Activated CD8-positive, alpha-beta T cell treated with anti-CD3 and anti-CD28 coated beads, Interleukin-2, amount 10 ng/mL, durations not matched to agents 7 days and 5 days (primary cell): ENCODE measurements at regions not wholly inside any gene's neighbourhood (a gene's known extent, or its start where the extent isn't known, plus 50 kb on each side); places are given as distances from the start of the nearest gene placed in this dataset.

Experiments
- ATAC-seq: fragments of 150-1000 bp; cut with Tn5 transposase; one replicate; pipeline ENCODE4 v1.10.0; 2021; ENCODE audit warnings: moderate library complexity
- CTCF ChIA-PET: fragments of 350-600 bp; sonication (Branson Sonifier 250); formaldehyde crosslinking; loops from one replicate; lab custom pipeline; 2021; ENCODE audit warnings: antibody characterized with exemption; lab: Charles Lee
- POLR2A ChIA-PET: fragments of 350-600 bp; sonication (Branson Sonifier 250); formaldehyde crosslinking; loops from one replicate; lab custom pipeline; 2021; ENCODE audit warnings: antibody characterized with exemption; lab: Charles Lee
- DNase-seq: peaks from one replicate; pipeline ENCODE4 v3.0.0-alpha.2; 2020
- H3K27ac Mint-ChIP-seq: one replicate; pipeline ENCODE4 v1.8.0; 2021; ENCODE audit warnings: mild to moderate bottlenecking, mixed read lengths
- H3K27me3 Mint-ChIP-seq: one replicate; pipeline ENCODE4 v1.8.0; 2021; ENCODE audit warnings: low read depth, mixed read lengths
- H3K36me3 Mint-ChIP-seq: one replicate; pipeline ENCODE4 v1.8.0; 2021; ENCODE audit warnings: low read depth, mixed read lengths
- H3K4me1 Mint-ChIP-seq: one replicate; pipeline ENCODE4 v1.8.0; 2021; ENCODE audit warnings: low read depth, mixed read lengths
- H3K4me3 Mint-ChIP-seq: one replicate; pipeline ENCODE4 v1.8.0; 2021; ENCODE audit warnings: mild to moderate bottlenecking, mixed read lengths
- H3K9me3 Mint-ChIP-seq: one replicate; pipeline ENCODE4 v1.8.0; 2022; ENCODE audit warnings: mixed read lengths; ENCODE audit not compliant: insufficient read depth

DNA sequence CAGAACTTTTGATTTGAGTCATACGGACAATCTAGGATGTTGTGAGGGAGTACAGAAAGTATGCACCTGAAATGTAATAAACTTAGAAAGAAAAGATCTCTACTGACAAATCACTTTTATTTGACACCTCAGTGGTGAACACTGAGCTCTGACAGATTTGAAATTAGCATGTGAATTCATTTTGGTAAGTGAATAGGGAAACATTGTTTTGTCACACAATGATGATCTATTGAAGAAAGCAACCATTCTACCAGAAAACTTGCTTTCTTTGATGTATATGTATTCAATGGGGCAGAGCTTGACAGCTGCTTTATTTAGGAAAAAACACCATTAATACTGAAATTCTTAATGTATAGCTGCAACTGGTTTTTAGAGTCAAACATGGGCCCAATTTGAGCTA, 500.5 kb downstream of the CCDC85A start:
- Mint-ChIP-seq H3K36me3 (no peaks in the 10 kb centered on the region), H3K27me3 (no peaks in the 10 kb centered on the region), H3K4me3 (no peak overlapping the region), H3K27ac (no peak overlapping the region), H3K9me3 (no peaks in the 10 kb centered on the region), H3K4me1 (no peaks in the 10 kb centered on the region)
- ChIA-PET CTCF (no interaction called here), POLR2A (no interaction called here)
- DNase-seq: no peak
- no peak for ATAC-seq

DNA sequence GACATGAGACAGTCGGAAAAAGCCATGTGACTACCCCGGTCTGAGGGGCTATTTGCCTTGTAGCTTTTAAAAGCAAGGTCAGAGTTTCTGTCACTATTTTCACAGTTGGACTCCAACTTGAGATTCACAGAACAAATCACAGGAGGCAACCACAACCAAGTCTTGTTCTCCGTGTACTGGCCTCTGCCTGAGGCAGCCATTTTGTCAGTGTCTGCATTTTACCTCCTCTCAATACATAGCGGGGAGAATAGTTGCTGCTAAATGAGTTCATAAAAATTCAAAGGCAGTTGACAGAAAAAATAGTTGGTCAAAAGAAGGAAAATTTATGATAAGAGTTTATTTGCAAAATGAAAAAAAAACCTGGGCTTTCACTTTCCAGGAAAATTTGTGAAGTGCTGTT, 501.4 kb downstream of the CCDC85A start:
- ATAC-seq: no peak
- Mint-ChIP-seq H3K36me3 (no peaks in the 10 kb centered on the region), H3K27me3 (no peaks in the 10 kb centered on the region), H3K9me3 (no peaks in the 10 kb centered on the region), H3K4me3 (no peak overlapping the region), H3K27ac (no peak overlapping the region), H3K4me1 (no peaks in the 10 kb centered on the region)
- ChIA-PET POLR2A (no interaction called here), CTCF (no interaction called here)
- no peak for DNase-seq

DNA sequence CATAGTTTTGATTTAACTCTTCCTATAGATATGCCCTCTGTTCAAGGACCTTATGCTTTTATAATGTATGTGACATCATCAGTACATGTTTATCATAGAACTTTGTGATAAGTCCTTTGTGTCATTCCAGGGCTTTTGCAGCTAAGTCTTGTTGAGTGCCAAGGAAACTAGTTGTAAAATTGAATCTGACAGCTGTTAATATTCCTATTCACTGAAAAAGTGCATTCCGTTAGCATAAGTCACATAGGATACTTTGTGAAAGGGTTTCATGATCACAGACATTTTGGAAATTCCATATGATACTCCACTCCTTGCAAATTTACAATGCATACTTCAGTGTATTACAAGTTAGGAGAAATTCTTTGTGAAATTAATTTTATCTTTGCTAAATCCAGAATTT, 503.4 kb downstream of the CCDC85A start:
- no peak for ATAC-seq
- CTCF ChIA-PET: no interaction called here
- H3K27ac Mint-ChIP-seq: no peak overlapping the region

DNA sequence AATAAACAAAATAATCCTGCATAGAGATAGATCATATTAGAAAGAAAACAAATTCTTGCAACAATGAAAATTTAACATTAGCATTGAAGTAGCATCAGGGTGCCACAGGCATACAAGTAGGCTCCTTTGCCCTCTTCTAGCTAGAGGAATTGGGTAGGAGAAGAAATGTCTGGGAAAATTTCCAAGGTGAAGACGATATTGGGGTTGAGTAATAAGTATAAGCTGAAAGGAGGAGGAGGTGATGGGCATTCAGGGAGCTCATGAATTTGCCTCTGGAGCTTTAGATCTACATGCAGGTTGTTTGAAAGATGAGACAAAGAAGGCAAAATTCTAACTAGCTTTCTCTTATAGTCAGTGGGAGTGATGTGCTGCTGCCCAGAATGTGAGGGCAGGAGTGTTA, 504.9 kb downstream of the CCDC85A start:
- POLR2A ChIA-PET: no interaction called here
- Mint-ChIP-seq H3K4me3 (no peak overlapping the region), H3K4me1 (no peaks in the 10 kb centered on the region), H3K27me3 (no peaks in the 10 kb centered on the region), H3K9me3 (no peaks in the 10 kb centered on the region), H3K27ac (no peak overlapping the region), H3K36me3 (no peaks in the 10 kb centered on the region)
- DNase-seq (no peak), ATAC-seq (no peak)
- CTCF ChIA-PET: interaction anchor here (0.6 kb wide), 1 partner anchor 911 kb away, joined by 3 read pairs; no protein-coding TSS in a partner anchor

More for the DNA sequence above, 503.4 kb downstream of the CCDC85A start:
- no peaks in the 10 kb centered on the region for H3K27me3 Mint-ChIP-seq
- no peaks in the 10 kb centered on the region for H3K36me3 Mint-ChIP-seq
- H3K9me3 Mint-ChIP-seq: no peaks in the 10 kb centered on the region
- no peaks in the 10 kb centered on the region for H3K4me1 Mint-ChIP-seq
- no peak for DNase-seq
- POLR2A ChIA-PET: no interaction called here
- no peak overlapping the region for H3K4me3 Mint-ChIP-seq

DNA sequence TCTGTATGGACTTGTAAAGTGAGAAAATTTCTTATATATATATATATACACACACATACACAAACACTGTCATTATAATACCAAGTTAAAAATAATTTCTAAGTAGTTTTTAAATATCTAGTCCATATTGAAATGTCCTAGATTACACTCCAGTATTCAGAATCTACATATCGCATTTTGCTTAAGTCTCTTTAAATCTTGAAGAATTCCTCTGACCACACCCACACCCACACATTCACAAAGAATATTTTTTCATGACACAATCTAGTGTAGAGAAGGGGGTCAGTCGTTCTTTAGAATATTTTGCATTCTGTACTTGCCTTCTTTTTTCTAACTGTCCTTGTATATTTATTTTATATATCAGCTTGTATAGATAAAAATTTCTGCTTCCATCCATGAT, 509.7 kb downstream of the CCDC85A start:
- no peaks in the 10 kb centered on the region for H3K4me1 Mint-ChIP-seq
- peaks cover 4% of the 10 kb centered on the region for H3K9me3 Mint-ChIP-seq
- POLR2A ChIA-PET: no interaction called here
- DNase-seq (no peak), ATAC-seq (no peak)
- H3K36me3 Mint-ChIP-seq: no peaks in the 10 kb centered on the region
- H3K27me3 Mint-ChIP-seq: no peaks in the 10 kb centered on the region
- H3K4me3 Mint-ChIP-seq: no peak overlapping the region
- CTCF ChIA-PET: no interaction called here
- no peak overlapping the region for H3K27ac Mint-ChIP-seq

DNA sequence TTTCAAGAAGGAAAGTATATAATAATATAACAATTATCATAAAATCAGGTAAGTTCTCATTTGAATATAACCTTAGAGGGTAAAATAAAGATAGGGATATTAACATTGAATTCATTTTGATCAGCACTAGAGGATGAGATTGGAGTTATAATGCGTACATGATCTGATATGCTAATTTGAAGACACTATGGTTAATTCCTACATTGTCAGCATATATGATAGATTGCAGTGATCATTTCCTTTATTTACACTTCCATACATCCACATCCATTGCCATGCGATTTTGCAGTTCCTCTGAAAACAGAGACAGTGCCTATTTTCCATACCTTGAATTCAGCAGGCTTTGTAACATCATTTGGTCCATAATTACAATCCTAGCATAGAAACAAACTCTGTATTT, 519.2 kb downstream of the CCDC85A start:
- H3K27me3 Mint-ChIP-seq: no peaks in the 10 kb centered on the region
- H3K4me1 Mint-ChIP-seq: no peaks in the 10 kb centered on the region
- H3K27ac Mint-ChIP-seq: no peak overlapping the region
- peaks cover 27% of the 10 kb centered on the region for H3K9me3 Mint-ChIP-seq
- DNase-seq: no peak
- ChIA-PET POLR2A (no interaction called here), CTCF (no interaction called here)
- no peaks in the 10 kb centered on the region for H3K36me3 Mint-ChIP-seq
- no peak for ATAC-seq
- no peak overlapping the region for H3K4me3 Mint-ChIP-seq

DNA sequence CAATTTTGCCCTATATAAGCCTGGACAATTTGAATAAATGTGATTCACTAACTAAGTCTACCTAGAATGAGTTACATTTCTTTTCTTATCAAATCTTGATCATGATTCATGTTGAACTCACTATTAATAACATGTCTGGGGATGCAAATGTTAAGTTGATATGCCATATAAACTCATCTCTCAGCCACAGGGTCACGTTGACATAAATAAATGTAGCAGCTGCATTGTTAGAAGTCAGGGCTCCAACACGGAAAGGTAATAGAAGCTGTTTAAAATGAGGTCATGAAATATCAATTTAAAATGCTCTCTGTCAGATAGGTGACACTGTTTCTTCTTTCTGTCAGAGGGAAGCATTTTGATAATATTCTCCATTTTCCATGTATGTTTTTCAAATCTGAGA, 521.9 kb downstream of the CCDC85A start:
- DNase-seq (no peak), ATAC-seq (no peak)
- CTCF ChIA-PET: no interaction called here
- H3K4me3 Mint-ChIP-seq: no peak overlapping the region
- H3K36me3 Mint-ChIP-seq: no peaks in the 10 kb centered on the region
- H3K27me3 Mint-ChIP-seq: no peaks in the 10 kb centered on the region
- peaks cover 10% of the 10 kb centered on the region for H3K9me3 Mint-ChIP-seq
- H3K27ac Mint-ChIP-seq: no peak overlapping the region
- POLR2A ChIA-PET: no interaction called here
- H3K4me1 Mint-ChIP-seq: no peaks in the 10 kb centered on the region

DNA sequence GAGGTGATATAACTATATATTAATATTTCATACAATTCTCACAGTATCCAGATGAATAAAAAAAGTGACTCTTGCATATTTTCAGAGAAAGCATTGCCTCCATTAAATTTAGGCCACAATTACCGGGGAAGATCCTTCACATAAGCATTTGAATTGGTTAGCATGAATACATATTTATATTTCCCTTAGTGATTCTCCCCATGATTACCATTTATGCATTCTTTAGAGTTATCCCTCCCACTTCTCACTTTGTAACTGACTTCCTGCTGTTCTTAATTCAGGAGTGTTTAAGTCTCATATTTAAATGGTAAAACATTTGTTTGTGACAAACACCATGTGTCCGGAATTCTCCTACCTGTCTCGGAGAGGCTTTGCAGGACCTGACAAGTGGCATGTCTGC, 523.4 kb downstream of the CCDC85A start:
- H3K36me3 Mint-ChIP-seq: no peaks in the 10 kb centered on the region
- no peak overlapping the region for H3K27ac Mint-ChIP-seq
- peaks cover 13% of the 10 kb centered on the region for H3K9me3 Mint-ChIP-seq
- no peak for DNase-seq
- ChIA-PET CTCF (no interaction called here), POLR2A (no interaction called here)
- H3K4me1 Mint-ChIP-seq: no peaks in the 10 kb centered on the region
- ATAC-seq: no peak
- H3K4me3 Mint-ChIP-seq: no peak overlapping the region
- H3K27me3 Mint-ChIP-seq: no peaks in the 10 kb centered on the region

DNA sequence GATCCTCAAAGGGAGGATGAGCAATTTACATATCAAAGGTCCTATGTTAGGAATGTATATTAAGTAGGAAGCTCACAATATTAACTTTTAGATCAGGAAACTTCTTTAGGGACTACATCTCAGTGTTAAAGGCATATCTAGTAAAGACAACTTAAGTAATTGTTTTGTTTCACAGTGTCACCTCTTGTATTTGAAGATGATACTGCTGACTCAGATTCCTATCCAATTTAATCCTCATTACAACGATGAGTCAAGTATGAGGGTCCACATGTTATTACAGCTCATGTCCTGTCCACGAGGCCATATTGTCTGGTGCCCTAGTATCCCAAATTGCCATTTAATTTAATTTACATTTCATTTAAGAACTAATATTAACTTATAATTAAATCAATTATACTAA, 523.9 kb downstream of the CCDC85A start:
- Mint-ChIP-seq H3K9me3 (peaks cover 13% of the 10 kb centered on the region), H3K36me3 (no peaks in the 10 kb centered on the region), H3K27ac (no peak overlapping the region), H3K27me3 (no peaks in the 10 kb centered on the region), H3K4me3 (no peak overlapping the region), H3K4me1 (no peaks in the 10 kb centered on the region)
- CTCF ChIA-PET: no interaction called here
- DNase-seq (no peak), ATAC-seq (no peak)
- POLR2A ChIA-PET: no interaction called here

DNA sequence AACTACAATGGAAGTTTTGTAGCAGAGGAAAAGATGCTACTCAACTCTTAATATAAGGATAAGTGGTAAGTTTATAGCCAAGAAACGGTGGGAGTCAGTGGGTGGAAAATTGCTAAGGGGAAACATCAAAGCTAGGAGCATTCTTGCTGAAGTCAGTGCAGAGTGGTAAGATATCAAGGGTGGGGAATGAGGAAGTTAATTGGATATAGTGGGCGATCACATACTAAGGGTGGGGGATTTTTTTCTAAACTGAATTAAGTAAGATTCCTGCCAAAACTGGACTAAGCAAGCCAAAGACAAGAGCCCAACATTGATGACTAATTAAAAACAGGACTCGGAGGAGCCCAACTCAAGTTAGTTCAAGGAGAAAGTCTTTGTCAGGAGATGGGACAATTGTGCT, 525.4 kb downstream of the CCDC85A start:
- no peak overlapping the region for H3K4me3 Mint-ChIP-seq
- no peak overlapping the region for H3K27ac Mint-ChIP-seq
- CTCF ChIA-PET: no interaction called here
- ATAC-seq (no peak), DNase-seq (no peak)
- H3K36me3 Mint-ChIP-seq: no peaks in the 10 kb centered on the region
- no peaks in the 10 kb centered on the region for H3K4me1 Mint-ChIP-seq
- peaks cover 20% of the 10 kb centered on the region for H3K9me3 Mint-ChIP-seq
- POLR2A ChIA-PET: no interaction called here
- H3K27me3 Mint-ChIP-seq: no peaks in the 10 kb centered on the region

DNA sequence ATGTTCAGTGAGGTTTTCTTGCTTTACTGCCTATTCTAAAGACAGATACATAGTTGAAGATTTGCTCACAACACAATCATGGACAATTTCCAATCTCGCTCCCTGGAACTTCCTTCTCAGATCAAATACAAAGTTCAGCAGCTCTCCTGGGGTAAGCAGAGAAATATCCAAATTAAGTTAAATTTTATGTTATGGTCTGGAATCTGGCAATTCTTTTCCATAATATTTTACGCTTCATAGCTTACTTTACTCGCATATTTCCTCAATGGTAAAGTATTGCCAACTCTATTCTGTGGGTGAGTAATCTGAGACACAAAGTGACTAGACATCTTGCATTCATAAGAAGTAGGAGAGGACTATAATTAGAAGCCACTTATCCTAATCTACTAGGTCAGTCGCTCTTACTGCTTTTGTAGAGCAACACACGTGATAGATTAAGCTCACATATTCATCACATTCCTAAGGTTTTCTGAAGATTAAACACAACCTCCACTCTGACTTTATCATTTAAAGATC, 529.4 kb downstream of the CCDC85A start:
- no peaks in the 10 kb centered on the region for H3K27me3 Mint-ChIP-seq
- H3K4me1 Mint-ChIP-seq: no peaks in the 10 kb centered on the region
- no peak overlapping the region for H3K27ac Mint-ChIP-seq
- H3K9me3 Mint-ChIP-seq: peaks cover 14% of the 10 kb centered on the region
- no peaks in the 10 kb centered on the region for H3K36me3 Mint-ChIP-seq
- ATAC-seq (no peak), DNase-seq (no peak)
- ChIA-PET CTCF (no interaction called here), POLR2A (no interaction called here)
- no peak overlapping the region for H3K4me3 Mint-ChIP-seq

DNA sequence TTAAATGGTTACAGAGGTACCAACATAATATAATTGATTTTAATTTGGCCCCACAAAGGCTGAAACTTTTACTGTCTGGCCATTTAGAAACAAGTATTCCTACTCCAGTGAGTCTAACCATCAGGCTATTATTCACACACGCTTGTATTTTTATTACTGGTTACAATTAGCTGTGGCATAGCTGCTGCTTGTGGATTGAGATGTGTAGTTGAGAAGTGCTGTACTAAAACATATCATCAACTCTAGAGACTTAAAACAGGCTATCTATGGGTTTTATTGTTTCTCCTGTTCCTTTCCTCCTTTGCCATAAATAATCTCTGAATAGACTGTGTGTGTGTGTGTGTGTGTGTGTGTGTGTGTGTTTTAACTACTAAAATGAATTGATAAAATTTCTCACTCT, 530.2 kb downstream of the CCDC85A start:
- CTCF ChIA-PET: no interaction called here
- DNase-seq: no peak
- peaks cover 14% of the 10 kb centered on the region for H3K9me3 Mint-ChIP-seq

DNA sequence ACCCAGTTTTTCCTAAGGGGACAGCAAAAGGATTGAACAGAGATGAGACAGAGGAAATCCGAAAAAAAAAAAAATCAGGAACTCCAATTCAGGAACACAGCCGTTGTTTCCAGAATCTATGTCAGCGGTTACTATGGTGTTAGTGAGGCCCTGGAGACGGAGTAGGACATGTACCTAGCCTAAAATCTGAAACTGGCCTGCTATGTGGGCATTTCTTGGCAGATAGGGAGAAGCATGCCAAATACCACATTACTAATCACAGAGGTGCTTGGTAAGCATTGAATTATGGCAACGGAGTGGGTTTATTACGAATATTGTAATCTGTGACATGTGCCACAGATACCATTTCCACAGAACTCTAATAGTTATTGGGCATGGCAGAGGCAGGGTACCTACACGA, 530.6 kb downstream of the CCDC85A start:
- Mint-ChIP-seq H3K27ac (no peak overlapping the region), H3K36me3 (no peaks in the 10 kb centered on the region), H3K9me3 (peaks cover 14% of the 10 kb centered on the region), H3K27me3 (no peaks in the 10 kb centered on the region), H3K4me1 (no peaks in the 10 kb centered on the region), H3K4me3 (no peak overlapping the region)
- ATAC-seq (no peak), DNase-seq (no peak)
- ChIA-PET POLR2A (no interaction called here), CTCF (no interaction called here)

More for the DNA sequence above, 530.2 kb downstream of the CCDC85A start:
- Mint-ChIP-seq H3K4me3 (no peak overlapping the region), H3K36me3 (no peaks in the 10 kb centered on the region), H3K27me3 (no peaks in the 10 kb centered on the region), H3K4me1 (no peaks in the 10 kb centered on the region), H3K27ac (no peak overlapping the region)
- POLR2A ChIA-PET: no interaction called here
- no peak for ATAC-seq
